RWPE1 (cell line): ENCODE measurements at regions not wholly inside any gene's neighbourhood (a gene's known extent, or its start where the extent isn't known, plus 50 kb on each side); places are given as distances from the start of the nearest gene placed in this dataset.

Experiments
- CTCF ChIA-PET: fragments of 350-600 bp; sonication (Branson Sonifier 250); formaldehyde crosslinking; extraction: SDS; loops from one replicate; lab custom pipeline; 2021; lab: Yijun Ruan, JAX
- POLR2A ChIA-PET: fragments of 400-600 bp; formaldehyde crosslinking; extraction: SDS; loops from one replicate; lab custom pipeline; 2020; ENCODE audit warnings: antibody characterized with exemption; ENCODE audit not compliant: low non-redundant PET; lab: Yijun Ruan, JAX
- DNase-seq: peaks from one replicate; pipeline ENCODE4 v3.0.0; 2012; ENCODE audit warnings: low spot score
- H3K27ac ChIP-seq: fragments of 450-650 bp; 2 replicates; pipeline ENCODE4 v1.5.1; 2017
- TF ChIP-seq, protein P1 (sequence below): fragments of 450-650 bp; conservative IDR thresholded peaks from 2 replicates; pipeline ENCODE4 v1.5.1; 2017; ENCODE audit warnings: low read depth, mild to moderate bottlenecking

DNA sequence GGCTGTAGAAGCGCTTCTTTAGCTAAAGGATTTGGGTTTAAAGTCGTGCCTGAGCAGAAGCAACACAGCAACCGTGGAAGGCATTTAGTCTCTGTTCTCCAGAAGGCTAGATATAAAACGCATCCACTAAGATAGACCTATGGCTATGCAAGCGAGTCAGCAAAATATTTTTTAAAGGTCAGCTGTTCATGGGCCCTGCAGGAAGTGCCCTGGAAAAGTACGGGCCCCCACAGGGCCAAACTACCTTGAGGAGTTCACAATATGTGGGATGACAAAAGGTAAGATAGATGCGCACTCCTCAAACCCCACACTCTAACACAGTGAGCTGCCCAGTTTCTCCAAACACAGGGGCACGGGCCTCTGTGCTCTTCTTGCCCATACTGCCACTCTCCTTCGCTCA lies 261.6 kb downstream of the VPS13C start:
- DNase-seq: no peak
- CTCF ChIA-PET: interaction anchor here (0.6 to 0.8 kb wide), 2 partner anchors 36 to 508 kb away, joined by 3 read pairs; no protein-coding TSS in a partner anchor
- POLR2A ChIA-PET: no interaction called here
- no peak overlapping the region for H3K27ac ChIP-seq
- TF ChIP-seq, protein P1, sequence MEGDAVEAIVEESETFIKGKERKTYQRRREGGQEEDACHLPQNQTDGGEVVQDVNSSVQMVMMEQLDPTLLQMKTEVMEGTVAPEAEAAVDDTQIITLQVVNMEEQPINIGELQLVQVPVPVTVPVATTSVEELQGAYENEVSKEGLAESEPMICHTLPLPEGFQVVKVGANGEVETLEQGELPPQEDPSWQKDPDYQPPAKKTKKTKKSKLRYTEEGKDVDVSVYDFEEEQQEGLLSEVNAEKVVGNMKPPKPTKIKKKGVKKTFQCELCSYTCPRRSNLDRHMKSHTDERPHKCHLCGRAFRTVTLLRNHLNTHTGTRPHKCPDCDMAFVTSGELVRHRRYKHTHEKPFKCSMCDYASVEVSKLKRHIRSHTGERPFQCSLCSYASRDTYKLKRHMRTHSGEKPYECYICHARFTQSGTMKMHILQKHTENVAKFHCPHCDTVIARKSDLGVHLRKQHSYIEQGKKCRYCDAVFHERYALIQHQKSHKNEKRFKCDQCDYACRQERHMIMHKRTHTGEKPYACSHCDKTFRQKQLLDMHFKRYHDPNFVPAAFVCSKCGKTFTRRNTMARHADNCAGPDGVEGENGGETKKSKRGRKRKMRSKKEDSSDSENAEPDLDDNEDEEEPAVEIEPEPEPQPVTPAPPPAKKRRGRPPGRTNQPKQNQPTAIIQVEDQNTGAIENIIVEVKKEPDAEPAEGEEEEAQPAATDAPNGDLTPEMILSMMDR: no peak

DNA sequence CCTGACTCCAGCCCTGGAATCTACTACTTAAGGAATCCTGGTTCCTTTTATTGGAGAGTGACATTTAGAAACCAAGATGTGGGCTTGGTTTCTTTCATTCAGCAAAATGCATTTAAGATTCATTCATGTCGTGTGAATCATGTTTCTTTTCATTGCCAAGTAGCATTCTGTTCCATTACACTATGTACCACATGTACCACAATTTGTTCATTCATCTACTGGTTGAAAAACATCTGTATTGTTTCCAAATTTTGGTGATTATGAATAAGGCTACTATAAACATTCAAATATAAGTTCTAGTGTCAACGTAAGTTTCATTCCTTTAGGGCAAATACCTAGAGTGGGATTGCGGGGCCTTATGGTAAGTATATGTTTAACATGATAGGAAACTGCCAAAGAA lies 264.2 kb downstream of the VPS13C start:
- CTCF ChIA-PET: no interaction called here
- POLR2A ChIA-PET: no interaction called here
- DNase-seq: no peak
- H3K27ac ChIP-seq: no peak overlapping the region
- TF ChIP-seq, protein P1: no peak

DNA sequence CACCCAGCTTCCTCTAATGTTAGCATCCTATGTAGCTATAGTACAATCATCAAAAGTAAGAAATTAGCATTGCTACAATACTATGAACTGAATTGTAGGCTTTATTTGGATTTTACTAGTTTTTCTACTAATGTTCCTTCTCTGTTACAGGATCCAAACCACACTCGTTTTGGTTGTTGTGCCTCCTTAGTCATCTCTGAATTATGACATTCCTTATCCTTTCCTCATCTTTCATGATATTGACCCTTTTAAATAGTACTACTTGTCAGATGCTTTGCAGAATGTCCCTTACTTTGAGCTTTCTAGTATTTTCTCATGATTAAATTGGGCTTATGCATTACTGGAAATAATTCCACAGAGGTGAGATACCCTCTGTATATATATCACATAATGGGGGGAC lies 265.4 kb downstream of the VPS13C start:
- TF ChIP-seq, protein P1: no peak
- DNase-seq: peak; percentile 17
- H3K27ac ChIP-seq: no peak overlapping the region
- ChIA-PET CTCF (no interaction called here), POLR2A (no interaction called here)

DNA sequence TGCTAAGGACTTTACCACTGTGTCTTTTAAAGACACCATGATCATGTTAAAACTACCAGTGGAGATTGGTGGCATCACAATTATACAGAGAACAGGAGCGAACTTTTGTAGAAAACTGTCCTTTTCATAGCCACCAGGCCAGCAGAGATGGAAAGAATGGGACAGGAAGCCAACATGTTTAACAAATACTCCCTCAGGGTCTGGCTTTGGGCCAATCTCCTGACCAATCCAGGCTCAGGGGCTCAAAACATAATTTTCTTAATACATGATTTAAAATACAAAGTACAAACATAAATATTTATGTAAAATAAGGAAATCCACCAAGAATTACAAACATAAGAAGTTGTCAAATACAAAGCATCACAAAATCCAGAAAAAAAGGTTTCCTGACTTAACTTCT lies 266.0 kb downstream of the VPS13C start:
- CTCF ChIA-PET: no interaction called here
- TF ChIP-seq, protein P1: no peak
- POLR2A ChIA-PET: no interaction called here
- DNase-seq: no peak
- no peak overlapping the region for H3K27ac ChIP-seq

DNA sequence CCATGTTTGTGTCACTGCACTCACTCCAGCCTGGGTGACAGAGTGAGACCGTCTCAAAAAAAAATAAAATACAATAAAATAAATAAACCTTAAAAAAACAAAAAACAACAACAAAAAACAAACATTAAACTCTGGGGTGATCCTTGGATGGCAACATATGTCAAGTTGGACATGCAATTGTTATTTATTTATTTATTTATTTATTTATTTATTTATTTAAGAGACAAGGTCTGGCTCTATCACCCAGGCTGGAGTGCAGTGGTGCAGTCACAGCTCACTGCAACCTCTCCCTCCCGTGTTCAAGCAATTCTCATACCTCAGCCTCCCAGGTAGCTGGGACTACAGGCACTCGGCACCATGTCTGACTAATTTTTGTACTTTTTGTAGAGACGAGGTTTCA lies 275.5 kb downstream of the VPS13C start:
- TF ChIP-seq, protein P1: no peak
- H3K27ac ChIP-seq: no peak overlapping the region
- ChIA-PET POLR2A (no interaction called here), CTCF (no interaction called here)
- no peak for DNase-seq

DNA sequence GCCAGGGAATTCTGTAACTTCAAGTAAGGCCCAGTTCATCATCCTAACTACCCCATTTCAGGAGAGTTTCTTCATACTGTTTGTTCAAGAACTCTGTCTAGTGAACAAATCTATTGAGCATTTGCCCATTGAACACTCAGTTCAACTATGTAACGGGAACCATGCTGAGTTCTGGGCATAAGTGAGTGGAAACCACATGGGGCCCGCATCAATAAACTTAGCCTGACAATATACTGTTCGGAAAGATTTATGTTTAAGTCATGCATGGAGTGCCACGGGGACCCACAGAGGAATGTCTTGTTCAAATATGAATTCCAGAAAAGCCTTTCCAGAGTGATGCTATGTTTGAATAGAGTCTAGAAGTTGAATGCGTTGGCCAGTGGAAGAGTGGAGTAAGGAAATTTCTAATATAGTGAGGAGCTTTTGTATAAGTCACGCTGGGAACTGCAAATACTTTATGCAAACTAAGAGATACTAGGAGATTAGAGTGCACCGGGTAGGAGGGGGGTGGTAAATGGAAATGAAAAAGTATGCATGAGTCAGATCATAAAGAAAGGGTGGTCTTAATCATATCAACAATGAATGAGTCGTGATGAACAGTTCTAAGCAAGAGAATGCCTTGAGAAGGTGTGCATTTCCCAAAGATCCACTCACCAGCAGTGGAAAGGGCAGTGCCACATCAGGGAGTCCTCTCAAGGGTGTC lies 279.8 kb downstream of the VPS13C start:
- CTCF ChIA-PET: interaction anchor here (0.6 to 0.7 kb wide), 2 partner anchors 131 to 1619 kb away, joined by 3 read pairs; no protein-coding TSS in a partner anchor
- no peak overlapping the region for H3K27ac ChIP-seq
- POLR2A ChIA-PET: no interaction called here
- no peak for DNase-seq
- TF ChIP-seq, protein P1: no peak
